ENCODE measurements at regions not wholly inside any gene's neighbourhood (a gene's known extent, or its start where the extent isn't known, plus 50 kb on each side); places are given as distances from the start of the nearest gene placed in this dataset.
"Not testable (repeated sequence)": the region's sequence is repeated elsewhere in the genome, so short reads cannot be mapped to it uniquely, and the experiment has no call there.

DNA sequence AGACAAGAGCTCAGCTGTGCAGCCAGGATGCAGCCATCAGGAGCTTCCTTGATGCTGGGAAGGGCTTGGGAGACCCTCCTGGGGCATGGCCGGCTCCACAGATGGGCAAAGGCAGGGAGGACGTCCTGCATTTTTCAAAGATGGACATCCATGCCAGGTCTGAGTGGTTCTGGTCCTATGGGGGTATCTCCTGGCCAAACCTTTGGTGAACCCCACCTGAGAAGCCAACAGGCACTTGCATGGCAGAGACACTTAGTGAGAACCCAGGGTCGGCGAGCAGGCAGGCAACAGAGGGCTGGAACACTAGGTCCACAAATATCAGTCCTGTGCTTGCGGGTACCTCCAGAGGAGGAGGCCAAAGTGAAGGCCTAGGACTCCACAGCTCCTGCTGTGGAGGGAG is 70.0 kb downstream of the KCTD15 start:
- DNase-seq: no peak

DNA sequence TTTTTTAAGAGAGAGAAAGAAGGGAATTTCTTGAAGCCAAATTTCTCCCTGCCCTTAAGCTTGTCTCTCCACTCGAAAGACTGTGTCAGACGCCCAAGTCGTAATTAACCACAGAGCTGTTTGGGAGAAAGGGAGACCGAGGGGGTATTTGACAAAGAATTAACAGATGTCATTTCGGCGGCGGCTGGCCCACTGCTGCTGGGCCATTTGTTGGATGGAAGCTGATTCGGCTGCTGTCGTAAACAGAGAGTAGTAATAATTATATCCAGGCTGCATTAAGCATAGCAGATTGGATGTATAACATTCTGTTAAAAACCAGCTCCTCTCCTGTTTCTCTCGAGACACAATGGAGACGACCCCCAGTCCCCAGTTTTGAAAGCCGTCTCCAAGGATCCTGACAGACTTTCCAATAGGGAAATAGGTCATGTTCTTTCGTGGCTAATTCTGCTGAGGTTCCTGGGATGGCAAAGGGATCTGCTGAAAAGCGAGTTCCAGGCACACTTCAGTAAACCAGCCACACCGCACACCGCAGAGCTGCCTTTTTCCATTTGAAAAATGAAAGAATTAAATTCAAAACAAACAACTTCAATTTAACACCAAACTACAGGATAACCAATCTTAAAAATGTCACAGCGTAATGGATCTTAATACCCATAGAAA is 71.5 kb downstream of the KCTD15 start:
- no peak for DNase-seq

DNA sequence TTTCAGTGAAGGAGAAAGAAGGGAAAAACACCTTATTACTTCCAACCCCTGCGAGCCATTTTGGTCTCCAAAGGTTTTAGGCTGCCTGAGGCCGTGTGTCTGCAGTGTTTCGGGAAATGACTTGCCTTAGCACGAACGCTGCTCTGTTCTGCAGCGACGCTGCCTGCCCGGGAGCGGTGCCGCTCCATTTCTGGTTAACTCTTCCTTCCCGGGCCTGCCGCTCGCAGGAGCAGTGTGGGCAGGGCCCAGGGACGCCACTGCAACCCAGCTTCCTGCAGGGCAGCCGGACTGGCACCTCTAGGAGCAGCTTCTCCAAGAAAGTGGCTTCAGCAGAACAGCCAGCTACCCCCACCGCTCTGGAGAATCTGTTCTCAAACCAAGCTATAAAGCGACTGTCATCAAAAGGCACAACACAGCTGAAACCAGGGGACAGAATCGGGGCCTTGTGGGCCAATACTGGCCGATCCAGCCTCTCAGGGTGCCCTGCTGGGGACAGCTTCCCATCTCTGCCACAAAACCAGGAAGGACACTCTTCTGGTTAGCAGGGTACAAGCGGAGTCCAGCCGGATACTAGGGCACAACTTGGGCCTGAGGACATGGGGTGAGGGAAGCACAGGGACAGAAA is 72.2 kb downstream of the KCTD15 start:
- peak; percentile 59 for DNase-seq

DNA sequence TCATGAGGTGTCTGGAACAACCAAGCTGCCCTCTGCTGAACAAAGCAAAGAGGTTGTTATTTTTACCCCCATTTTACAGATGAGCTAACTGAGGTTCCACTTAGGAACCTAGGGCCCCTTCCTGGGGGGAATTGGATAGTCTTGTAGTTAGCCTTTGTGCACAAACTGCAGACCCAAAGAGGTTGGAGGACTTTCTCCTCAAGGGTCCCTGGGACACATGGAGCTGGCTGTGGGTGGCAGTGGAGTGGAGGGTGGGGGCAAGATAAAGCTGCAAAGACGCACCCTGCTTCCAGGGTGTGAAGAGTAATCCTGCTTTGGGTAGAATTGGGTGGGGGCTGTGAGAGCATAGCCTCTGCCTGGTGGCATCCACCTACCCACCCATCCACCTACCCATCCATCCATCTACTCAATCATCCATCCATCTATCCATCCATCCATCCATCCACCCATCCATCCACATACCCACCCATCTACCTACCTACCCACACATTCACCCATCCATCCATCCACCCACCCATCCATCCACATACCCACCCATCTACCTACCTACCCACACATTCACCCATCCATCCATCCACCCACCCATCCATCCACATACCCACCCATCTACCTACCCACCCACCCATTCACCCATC is 73.7 kb downstream of the KCTD15 start:
- DNase-seq: not testable (repeated sequence)

DNA sequence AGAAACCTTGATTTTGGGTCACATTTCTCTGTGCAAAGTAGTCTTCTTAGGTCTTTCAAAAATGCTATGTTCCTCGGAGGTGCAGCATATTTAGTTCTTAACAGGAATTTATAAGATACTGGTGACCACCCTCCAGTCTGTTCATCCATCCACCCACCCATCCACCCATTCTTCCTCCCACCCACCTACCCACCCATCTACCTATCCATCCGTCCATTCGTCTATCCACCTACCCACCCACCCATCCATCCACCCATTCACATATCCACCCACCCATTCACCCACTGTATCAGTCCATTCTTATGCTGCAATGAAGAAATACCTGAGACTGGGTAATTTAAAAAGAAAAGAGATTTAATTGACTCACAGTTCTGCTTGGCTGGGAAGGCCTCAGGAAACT is 74.9 kb downstream of the KCTD15 start:
- DNase-seq: no peak

DNA sequence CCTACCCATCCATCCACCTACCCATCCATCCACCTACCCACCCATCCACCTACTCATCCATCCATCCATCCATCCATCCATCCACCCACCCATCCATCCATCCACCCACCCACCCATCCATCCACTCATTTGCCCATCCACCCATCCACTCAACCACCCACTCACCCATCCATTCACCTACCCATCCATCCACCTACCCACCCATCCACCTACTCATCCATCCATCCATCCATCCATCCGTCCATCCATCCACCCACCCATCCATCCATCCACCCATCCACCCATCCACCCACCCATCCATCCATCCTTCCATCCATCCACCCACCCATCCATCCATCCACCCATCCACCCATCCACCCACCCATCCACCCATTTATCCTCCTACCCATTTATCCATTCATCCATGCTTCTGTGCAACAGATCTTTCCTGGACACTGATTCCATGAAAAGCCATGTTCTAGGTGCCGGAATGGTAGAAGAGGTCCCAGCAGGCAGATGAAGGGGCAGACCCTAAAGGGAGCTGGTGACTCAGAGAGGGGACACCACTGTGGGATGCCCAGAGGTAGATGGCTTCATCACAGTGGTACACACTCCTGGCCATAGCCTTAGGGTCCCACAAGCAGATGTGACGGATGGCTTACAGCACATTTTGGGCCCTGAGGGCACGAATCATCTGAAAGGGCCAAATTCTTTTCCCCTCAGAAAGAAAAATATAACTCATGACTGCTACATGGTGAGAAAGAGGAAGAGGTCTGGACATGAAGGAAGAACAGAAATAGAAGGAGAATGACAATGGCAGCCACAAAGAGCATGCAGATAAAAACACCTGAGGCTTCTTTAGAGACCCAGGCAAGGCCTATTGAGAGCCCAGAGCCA is 76.0 kb downstream of the KCTD15 start:
- DNase-seq: no peak

DNA sequence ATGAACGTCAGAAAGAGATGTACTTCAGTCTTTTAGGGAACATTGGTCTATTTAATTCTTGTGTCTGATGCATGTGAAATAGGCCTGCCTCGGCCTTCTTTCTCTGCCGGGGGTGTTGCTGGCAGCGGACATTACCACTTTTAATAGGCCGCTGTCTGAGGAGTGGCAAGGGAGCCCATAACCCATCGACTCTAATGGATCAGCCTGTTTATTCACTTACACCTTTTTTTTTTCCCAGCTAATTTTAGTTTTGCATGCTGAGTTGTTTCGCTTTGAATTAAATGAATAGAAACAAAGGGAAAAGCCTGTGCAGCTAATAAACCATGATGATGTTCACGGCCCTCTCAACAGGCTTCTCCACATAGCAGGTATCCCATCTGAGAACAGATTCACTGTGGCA is 78.4 kb downstream of the KCTD15 start:
- no peak for DNase-seq

DNA sequence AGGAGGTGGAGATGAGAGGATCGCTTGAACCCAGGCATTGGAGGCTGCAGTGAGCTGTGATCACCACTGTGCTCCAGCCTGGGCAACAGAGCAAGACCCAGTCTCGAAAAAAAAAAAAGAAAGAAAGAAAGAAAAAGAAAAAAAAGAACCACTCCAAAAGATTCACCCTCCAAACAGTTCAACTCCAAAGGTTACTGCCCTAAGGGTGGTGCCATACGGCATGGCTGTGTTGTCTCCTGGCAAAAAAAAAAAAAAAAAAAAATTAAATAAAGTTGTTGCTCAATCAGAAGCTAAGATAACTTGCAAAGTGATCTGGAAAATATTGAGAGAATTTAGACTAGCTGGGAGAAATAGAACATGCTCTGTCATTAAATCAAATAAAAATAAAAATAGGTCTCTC is 79.5 kb downstream of the KCTD15 start:
- DNase-seq: no peak

DNA sequence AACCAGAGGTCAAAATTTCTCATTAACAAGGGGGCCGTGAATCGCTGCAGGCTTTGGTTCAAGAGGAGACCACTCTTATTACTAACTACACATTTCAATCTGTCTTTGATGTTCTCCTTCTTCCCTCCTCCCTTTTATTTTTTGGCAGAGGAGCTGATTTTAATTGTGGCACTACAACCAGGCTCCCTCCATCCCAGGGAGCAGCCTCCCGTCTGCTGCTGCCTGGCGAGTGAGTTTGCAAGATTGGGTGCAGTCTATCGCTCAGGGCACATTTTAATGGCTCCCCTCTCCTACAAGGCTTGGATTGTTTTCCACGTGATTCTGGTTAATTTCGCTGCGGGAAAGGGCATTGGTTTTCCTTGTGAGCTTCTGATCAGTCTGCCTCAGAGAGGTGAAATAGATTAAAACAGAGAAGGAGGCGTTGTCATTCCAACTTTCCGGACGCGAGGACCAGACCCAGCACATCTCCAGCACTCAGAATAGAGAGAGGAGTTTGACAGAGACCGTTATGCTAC is 81.4 kb downstream of the KCTD15 start:
- DNase-seq: no peak

DNA sequence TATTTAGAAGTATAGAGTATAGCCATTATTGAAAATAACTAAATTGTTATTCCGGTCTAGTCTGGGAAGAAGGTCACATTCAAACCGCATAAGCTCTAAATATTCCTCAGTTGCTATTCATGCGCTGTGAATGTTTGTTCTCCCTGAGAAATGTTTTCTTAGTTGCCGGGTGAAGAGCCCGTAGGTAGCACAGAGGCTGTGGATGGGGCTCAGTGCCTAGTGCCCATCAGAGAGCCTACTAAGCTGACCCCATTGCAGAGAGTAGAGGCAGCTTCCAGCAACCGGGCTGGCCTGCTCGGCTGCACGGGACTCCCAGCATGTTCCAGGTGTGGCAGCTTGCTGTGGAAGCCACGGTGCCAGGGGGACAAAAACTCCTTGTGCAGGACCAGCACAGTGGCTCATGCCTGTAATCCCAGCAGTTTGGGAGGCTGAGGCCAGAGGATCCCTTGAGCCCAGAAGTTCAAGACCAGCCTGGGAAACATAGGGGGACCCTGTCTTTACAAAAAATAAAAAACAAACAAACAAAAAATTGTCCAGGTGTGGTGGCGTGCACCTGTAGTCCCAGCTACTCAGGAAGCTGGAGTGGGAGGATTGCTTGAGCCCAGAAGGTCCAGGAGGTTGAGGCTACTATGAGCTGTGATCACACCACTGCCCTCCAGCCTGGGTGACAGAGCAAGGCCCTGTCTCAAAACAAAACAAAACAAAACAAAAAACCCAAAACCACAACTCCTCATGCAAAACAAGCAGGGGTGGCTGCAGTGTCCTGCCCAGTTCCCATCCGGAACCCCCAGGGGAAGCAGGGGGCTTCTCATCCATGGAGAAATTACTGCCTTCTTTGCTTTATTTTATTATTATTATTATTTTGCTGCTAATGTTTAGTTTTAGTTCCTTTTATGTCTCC is 82.5 kb downstream of the KCTD15 start:
- DNase-seq: no peak

DNA sequence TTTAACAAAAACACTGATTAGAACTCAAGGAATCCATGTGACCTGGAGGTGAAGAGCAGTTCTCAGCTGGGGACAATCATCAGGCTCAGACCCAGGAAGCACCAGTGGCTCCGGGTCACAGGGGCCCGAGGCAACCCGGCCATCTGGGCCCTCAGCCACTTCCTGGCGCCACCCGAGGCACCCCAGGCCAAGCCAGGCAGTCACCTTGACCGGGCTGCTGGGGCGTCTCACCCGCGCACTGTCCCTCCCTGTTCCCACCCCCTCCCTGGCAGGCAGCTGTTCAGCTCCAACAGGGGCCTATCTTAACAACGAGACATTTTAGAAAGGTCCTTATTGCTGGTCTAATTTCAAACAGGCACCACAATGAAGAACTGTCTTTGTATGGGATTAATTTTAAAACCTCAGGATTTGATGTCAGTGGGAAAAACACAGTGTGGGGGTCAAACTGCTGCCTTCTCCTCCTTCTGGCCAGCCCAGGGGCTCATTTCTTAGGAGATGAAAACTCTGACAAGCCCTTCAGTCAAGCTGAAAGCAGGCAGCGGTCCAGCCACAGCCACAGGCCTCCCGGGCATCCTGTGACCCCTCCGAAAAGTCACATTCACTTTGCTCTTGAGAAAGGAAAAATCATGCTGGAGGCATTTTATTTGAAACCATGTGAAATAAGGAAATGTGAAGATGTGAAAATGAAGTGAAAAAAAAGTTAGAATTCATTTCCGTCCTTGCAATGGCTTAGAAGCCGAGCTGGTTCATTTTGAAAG is 83.3 kb downstream of the KCTD15 start:
- no peak for DNase-seq

DNA sequence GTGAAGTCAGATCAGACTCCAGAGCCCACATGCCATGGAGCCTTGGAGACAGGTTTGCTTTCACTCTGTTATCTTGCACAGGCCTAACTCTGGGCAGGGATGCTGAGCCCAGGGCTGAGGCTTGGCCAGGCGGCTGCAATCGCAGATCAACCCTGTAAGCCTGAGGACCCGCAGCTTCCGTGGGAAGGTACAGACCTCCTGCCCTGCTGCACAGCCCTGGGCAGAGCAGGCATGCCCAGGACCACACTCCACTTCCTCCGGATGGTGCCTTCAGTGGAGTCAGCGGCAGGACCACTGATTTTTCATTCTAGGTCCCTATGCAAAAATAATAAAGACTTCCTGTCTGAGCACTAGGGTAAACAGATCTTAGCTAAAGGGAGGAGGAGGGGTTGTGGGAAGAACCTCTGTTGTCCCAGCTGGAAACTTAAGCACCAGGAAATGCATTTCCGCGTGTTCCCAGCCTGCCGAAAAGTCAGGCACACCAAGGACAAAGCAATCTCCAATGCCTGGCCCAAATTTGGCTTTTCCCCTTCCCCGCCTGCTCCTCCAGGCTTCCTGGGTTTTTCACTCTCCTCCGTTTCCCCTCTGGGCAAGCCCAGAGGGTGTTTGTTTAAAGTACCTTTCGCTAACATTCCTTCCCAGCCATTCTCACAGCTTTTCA is 87.3 kb downstream of the KCTD15 start:
- DNase-seq: peak; percentile 59

DNA sequence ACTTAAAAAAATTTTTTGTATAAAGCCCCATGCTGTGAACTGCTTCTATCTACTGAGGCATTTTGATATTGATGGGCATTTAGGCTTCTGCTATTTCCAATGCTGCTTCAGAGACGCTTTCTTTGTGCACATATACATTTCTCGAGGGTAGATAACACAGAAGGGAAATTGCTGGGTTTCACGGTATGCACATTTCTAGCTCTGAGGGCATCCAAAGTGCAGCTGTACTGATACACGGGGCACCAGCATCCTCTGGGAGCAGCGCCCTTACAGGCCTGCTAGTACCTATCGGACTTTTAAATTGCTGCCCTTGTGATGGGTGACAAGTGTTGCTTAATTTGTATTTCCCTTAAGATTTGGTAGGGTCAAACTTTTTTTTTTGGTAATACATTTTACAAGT is 88.6 kb downstream of the KCTD15 start:
- DNase-seq: no peak

DNA sequence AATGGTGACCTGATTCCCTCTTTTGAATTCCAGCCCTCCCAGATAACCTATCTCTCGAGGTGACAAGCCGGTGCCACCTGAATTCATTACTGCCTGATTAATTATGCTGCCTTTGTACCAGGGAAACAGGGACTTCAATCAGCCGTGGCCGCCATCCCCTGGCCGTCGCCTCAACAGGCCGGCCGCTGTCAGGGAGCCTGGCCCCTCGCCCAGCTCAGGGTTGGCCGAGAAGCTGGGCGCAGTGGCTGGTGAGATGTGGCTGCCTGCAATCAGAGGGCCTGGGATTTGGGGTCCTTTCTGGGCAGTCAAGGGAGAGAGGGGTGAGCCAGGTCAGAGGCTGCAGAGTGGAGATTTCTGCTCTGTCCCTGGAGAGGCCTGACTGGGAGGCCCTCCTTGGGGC is 91.2 kb downstream of the KCTD15 start:
- DNase-seq: no peak

DNA sequence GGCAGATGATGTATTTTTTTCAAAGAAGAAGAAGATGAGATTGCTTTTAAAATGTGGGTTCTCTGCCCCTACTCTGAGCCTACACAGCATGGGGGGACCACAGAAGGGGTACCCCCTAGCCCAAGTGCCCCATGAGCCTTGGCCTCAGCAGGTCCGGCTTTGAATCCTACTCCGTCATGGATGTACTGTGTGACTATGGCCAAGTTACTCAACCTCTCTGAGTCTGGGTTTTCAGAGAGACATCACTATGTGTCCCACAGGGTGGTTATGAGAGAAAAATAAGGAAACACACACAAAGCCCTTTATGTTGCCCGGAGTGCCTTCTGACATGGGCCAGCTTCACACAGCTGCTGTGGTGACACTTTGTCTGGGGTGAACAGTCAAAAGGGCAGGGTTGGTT is 92.0 kb downstream of the KCTD15 start:
- DNase-seq: no peak

DNA sequence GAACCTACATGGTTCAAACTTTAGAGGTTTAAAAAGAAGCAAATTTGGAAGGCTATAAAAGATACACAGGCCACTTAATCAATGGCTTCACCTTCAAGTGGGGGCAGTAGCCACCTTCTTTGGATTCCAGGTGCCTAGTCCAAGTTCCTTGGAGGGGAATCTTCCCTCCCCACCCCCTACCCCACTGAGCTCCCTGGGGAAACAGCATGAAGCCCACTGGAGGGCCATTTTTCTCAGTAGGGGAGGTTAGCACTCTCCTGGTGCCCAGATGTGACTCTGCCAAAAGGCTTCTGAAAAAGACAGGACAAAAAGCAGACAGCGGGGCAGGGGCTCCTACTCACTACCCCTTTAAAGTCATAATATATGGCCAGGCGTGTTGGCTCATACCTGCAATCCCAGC is 93.9 kb downstream of the KCTD15 start:
- no peak for DNase-seq

DNA sequence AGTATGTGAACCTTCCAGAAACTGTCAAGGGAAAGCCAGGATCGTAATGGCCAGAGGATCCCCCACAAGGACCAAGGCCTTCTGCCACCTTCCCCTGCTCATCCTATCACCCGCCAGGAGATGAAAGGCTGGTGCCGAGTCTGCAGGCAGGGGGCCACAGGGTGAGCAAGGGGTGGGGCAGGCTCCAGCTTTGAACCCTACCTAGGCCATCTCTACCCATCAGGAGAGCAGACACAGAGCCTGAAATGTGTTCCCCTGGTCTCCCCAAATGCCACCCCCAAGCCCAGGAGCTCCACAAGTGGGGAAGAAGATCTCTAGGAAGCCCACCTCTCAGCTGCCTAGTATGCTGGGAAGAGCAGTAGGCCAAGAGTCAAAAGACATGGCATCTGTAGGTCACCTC is 95.1 kb downstream of the KCTD15 start:
- no peak for DNase-seq

DNA sequence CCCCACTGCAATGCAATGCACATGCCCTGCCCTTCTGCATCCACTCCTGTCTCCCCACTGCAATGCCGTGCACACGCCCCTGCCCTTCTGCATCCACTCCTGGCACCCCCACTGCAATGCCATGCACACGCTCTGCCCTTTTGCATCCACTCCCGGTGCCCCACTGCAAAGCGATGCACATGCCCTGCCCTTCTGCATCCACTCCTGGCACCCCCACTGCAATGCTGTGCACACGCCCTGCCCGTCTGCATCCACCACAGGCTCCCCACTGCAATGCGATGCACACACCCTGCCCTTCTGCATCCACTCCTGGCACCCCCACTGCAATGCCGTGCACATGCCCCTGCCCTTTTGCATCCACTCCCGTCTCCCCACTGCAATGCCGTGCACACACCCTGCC is 98.1 kb downstream of the KCTD15 start:
- DNase-seq: no peak

DNA sequence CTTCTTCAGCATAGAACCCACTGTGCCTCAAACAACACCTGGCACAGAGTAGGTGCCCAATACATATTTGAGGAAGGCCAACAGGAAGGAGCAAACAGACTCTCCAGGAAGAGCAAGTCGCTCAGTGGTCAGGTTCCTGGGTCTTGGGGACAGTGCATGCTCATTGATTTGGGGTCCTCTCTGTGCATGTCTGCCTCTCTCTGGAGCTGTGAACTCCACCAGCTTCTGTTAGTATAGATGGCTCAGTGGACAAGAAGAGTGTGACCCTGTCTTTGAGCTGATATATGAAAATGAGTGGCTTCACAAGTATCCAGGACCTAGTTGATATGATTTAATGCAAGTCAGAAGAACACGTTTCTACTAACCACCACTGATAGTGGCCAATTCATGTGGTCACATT is 98.7 kb downstream of the KCTD15 start:
- DNase-seq: no peak

DNA sequence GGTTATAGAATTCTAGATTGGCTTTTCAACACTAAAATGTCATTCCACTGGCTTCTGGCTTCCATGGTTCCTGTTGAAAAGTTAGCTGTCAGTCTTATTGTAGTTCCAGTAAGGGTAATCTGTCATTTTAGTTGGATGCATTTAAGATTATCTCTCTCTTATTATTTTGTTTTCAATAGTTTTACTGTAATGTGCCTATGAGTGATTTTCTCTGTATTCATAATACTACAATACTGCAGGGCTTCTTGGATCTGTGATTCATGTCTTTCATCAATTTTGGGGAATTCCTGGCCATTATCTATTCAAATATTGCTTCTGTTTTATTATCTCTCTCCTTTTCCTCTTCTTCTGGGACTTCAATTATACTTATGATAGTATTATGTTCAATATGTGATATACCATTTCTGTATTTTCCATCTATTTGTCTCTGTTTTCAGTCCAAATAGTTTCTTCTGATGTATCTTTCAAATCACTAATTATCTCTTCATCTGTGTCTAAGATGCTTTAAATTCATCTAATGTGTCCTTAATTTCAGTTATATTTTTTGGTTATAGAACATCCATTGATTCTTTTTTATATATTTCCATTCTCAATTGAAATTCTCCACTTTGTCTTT is 101.5 kb downstream of the KCTD15 start:
- DNase-seq: no peak
